C4-2B (cell line): ENCODE measurements at regions not wholly inside any gene's neighbourhood (a gene's known extent, or its start where the extent isn't known, plus 50 kb on each side); places are given as distances from the start of the nearest gene placed in this dataset.

Experiments used
- H3K27ac ChIP-seq: fragments of 450-650 bp; 2 replicates; pipeline ENCODE4 v1.5.1; 2017
- ZFX ChIP-seq: fragments of 450-650 bp; IDR thresholded peaks from 2 replicates; pipeline ENCODE4 v1.6.1; 2017
- TF ChIP-seq, protein P1 (sequence below): fragments of 450-650 bp; conservative IDR thresholded peaks from 2 replicates; pipeline ENCODE4 v1.5.1; 2017; ENCODE audit warnings: mild to moderate bottlenecking

DNA sequence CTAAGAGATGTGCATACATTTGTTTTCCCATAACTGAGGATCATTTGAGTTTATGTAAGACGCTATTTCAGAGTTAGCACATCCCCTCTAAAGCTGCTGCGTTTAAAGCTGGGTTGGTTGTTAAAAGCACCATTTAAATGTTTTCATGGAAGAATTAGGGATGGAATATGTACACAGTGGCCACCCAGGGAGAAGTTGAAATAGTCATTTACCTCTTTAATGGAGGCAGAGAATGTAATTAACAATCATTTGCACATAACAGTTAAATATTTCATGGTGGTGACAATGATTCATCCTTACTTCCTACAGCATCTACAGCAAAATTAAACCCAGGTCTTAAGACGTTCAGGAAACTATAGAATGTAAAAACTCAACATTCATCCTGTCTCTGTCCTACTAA, 100.3 kb downstream of the KIF4B start:
- H3K27ac ChIP-seq, result no peak overlapping the region
- no peak for TF ChIP-seq ZFX
- TF ChIP-seq, protein P1, sequence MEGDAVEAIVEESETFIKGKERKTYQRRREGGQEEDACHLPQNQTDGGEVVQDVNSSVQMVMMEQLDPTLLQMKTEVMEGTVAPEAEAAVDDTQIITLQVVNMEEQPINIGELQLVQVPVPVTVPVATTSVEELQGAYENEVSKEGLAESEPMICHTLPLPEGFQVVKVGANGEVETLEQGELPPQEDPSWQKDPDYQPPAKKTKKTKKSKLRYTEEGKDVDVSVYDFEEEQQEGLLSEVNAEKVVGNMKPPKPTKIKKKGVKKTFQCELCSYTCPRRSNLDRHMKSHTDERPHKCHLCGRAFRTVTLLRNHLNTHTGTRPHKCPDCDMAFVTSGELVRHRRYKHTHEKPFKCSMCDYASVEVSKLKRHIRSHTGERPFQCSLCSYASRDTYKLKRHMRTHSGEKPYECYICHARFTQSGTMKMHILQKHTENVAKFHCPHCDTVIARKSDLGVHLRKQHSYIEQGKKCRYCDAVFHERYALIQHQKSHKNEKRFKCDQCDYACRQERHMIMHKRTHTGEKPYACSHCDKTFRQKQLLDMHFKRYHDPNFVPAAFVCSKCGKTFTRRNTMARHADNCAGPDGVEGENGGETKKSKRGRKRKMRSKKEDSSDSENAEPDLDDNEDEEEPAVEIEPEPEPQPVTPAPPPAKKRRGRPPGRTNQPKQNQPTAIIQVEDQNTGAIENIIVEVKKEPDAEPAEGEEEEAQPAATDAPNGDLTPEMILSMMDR, result no peak

GRCh38 chr5:155114655-155115054, 101.1 kb downstream of the KIF4B start:
- no peak for TF ChIP-seq ZFX
- no peak overlapping the region for H3K27ac ChIP-seq

GRCh38 chr5:155116456-155117251, 103.1 kb downstream of the KIF4B start:
- TF ChIP-seq, protein P1, result no peak
- TF ChIP-seq ZFX, result no peak
- H3K27ac ChIP-seq, result no peak overlapping the region

- TF ChIP-seq, protein P1, result no peak
- no peak for TF ChIP-seq ZFX
- H3K27ac ChIP-seq, result no peak overlapping the region
Observed at GRCh38 chr5:155125551-155126095, 112.1 kb downstream of the KIF4B start.

GRCh38 chr5:155126573-155126972, 113.0 kb downstream of the KIF4B start:
- no peak overlapping the region for H3K27ac ChIP-seq
- TF ChIP-seq ZFX, result no peak
- TF ChIP-seq, protein P1, result no peak

- TF ChIP-seq, protein P1, result no peak
- TF ChIP-seq ZFX, result no peak
- no peak overlapping the region for H3K27ac ChIP-seq
Observed at GRCh38 chr5:155127552-155127951, 114.0 kb downstream of the KIF4B start.

DNA sequence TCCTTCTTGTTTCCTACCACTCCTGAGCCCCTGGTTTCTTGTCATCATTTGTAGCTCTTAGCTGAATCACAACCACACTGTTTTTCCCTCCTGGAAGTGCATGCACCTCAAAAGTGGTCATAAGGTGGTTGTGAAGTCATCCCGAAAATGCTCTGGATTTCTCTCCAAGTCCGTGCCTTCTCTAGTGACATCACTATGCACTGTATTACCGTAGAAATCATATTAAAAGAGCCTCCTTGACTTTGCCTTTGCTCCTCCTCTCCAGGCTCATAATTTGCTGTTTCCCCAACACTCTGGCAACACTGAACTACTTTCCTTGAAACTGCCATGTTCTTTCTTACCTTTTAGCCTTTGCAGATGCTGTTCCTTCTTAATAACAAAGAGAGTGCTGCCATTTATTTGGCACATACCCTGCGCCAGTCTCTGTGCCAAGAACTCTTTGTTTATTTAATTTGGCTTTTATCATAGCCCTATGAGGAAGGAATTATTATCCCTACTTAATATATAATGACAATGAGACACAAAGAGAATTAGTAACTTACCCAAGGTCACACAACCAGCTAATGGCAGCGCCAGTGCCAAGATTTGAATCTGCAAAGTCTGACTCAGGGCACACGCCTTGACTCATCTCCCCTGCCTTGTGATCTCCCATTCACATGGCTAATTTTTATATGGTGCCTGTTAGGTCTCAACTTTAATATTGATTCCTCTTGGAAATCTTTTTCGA, 115.4 kb downstream of the KIF4B start:
- TF ChIP-seq ZFX, result no peak
- TF ChIP-seq, protein P1, result no peak
- peak overlapping the region; percentile 20; the same call in 1 of the 2 replicates for H3K27ac ChIP-seq
